ENCODE measurements at regions not wholly inside any gene's neighbourhood (a gene's known extent, or its start where the extent isn't known, plus 50 kb on each side); places are given as distances from the start of the nearest gene placed in this dataset.

GRCh38 chr2:19457809-19458208 is 99.4 kb upstream of the OSR1 start:
- H3K9ac ChIP-seq (ENCODE audit: low read length) = no peak overlapping the region
- ChIA-PET POLR2A (no interaction called here), CTCF (no interaction called here)
- no peaks in the 10 kb centered on the region for H4K20me1 ChIP-seq (ENCODE audit: control insufficient read depth, insufficient read depth, low read length, poor library complexity, severe bottlenecking)
- H3K9me3 ChIP-seq (ENCODE audit: control extremely low read depth in 1 of 3, control insufficient read depth in 2 of 3, insufficient read depth in 1 of 3, low read length in 2 of 3) = peaks cover 0 to 5% (median 3%) of the 10 kb centered on the region in 3 donors
- H3K9me3 Mint-ChIP-seq (ENCODE audit: insufficient read depth) = no peaks in the 10 kb centered on the region
- no peaks in the 10 kb centered on the region for H3K27me3 ChIP-seq (replicated peaks in 1 of 4; ENCODE audit: control extremely low read depth in 1 of 4, control insufficient read depth in 3 of 4, insufficient read depth in 4 of 4, low read length in 3 of 4)
- H3K4me1 ChIP-seq (ENCODE audit: control insufficient read depth in 2 of 2, insufficient read depth in 2 of 2, low read length in 2 of 2) = no peaks in the 10 kb centered on the region
- H3K4me3 ChIP-seq (ENCODE audit: control extremely low read depth in 1 of 5, extremely low read depth in 1 of 5, insufficient read depth in 1 of 5, low read depth in 2 of 5, low read length in 4 of 5) = no peak overlapping the region
- no peaks in the 10 kb centered on the region for H3K36me3 ChIP-seq (replicated peaks in 1 of 2; ENCODE audit: control extremely low read depth in 1 of 2, control insufficient read depth in 1 of 2, extremely low read depth in 1 of 2, insufficient read depth in 2 of 2, low read length in 1 of 2)
- no peaks in the 10 kb centered on the region for H3K4me1 Mint-ChIP-seq
- intact Hi-C loops (cut with micrococcal nuclease) = no loop called here
- H3K4me2 ChIP-seq (replicated peaks; ENCODE audit: low read depth, low read length, poor library complexity, severe bottlenecking) = no peak overlapping the region
- H3K4me3 Mint-ChIP-seq = no peak overlapping the region
- no peaks in the 10 kb centered on the region for H3K79me2 ChIP-seq (ENCODE audit: control insufficient read depth, insufficient read depth, low read length)
- TF ChIP-seq EZH2 (IDR thresholded peaks at IDR 0.05; ENCODE audit: borderline replicate concordance, insufficient read depth, low read depth, low read length, poor library complexity, severe bottlenecking) (no peak), CTCF (IDR thresholded peaks at IDR 0.05) (no peak)
- no peak overlapping the region for H3K27ac Mint-ChIP-seq
- DNase-seq (no peak), ATAC-seq (ENCODE audit: low read depth) (no peak)
- H3K27ac ChIP-seq (ENCODE audit: low read length in 2 of 2) = no peak overlapping the region
- peaks cover 6% of the 10 kb centered on the region for H3K27me3 Mint-ChIP-seq
- no peak overlapping the region for H2AFZ ChIP-seq (ENCODE audit: insufficient read depth, low read depth, low read length, poor library complexity, severe bottlenecking)

GRCh38 chr2:19456705-19457309 is 98.4 kb upstream of the OSR1 start:
- Histone ChIP-seq H3K36me3 (replicated peaks in 1 of 2; ENCODE audit: control extremely low read depth in 1 of 2, control insufficient read depth in 1 of 2, extremely low read depth in 1 of 2, insufficient read depth in 2 of 2, low read length in 1 of 2) (no peaks in the 10 kb centered on the region), H3K4me2 (replicated peaks; ENCODE audit: low read depth, low read length, poor library complexity, severe bottlenecking) (no peak overlapping the region), H3K79me2 (ENCODE audit: control insufficient read depth, insufficient read depth, low read length) (no peaks in the 10 kb centered on the region), H4K20me1 (ENCODE audit: control insufficient read depth, insufficient read depth, low read length, poor library complexity, severe bottlenecking) (no peaks in the 10 kb centered on the region), H3K27ac (ENCODE audit: low read length in 2 of 2) (no peak overlapping the region), H3K4me3 (ENCODE audit: control extremely low read depth in 1 of 5, extremely low read depth in 1 of 5, insufficient read depth in 1 of 5, low read depth in 2 of 5, low read length in 4 of 5) (no peak overlapping the region), H3K4me1 (ENCODE audit: control insufficient read depth in 2 of 2, insufficient read depth in 2 of 2, low read length in 2 of 2) (no peaks in the 10 kb centered on the region), H3K27me3 (replicated peaks in 1 of 4; ENCODE audit: control extremely low read depth in 1 of 4, control insufficient read depth in 3 of 4, insufficient read depth in 4 of 4, low read length in 3 of 4) (no peaks in the 10 kb centered on the region), H3K9me3 (ENCODE audit: control extremely low read depth in 1 of 3, control insufficient read depth in 2 of 3, insufficient read depth in 1 of 3, low read length in 2 of 3) (peaks cover 0 to 5% (median 3%) of the 10 kb centered on the region in 3 donors), H3K9ac (ENCODE audit: low read length) (no peak overlapping the region), H2AFZ (ENCODE audit: insufficient read depth, low read depth, low read length, poor library complexity, severe bottlenecking) (no peak overlapping the region)
- intact Hi-C loops (cut with micrococcal nuclease) = no loop called here
- H3K4me1 Mint-ChIP-seq = no peaks in the 10 kb centered on the region
- peaks cover 3% of the 10 kb centered on the region for H3K27me3 Mint-ChIP-seq
- H3K27ac Mint-ChIP-seq = no peak overlapping the region
- ChIA-PET CTCF (no interaction called here), POLR2A (no interaction called here)
- ATAC-seq (ENCODE audit: low read depth) (no peak), DNase-seq (no peak)
- no CpG with 5 or more reads among the region's 1 CpG for WGBS (ENCODE audit: insufficient coverage)
- TF ChIP-seq CTCF (IDR thresholded peaks at IDR 0.05) = no peak
- no peak for TF ChIP-seq EZH2 (IDR thresholded peaks at IDR 0.05; ENCODE audit: borderline replicate concordance, insufficient read depth, low read depth, low read length, poor library complexity, severe bottlenecking)
- no peak overlapping the region for H3K4me3 Mint-ChIP-seq
- H3K9me3 Mint-ChIP-seq (ENCODE audit: insufficient read depth) = no peaks in the 10 kb centered on the region

All from B cell (primary cell).